ENCODE measurements at regions not wholly inside any gene's neighbourhood (a gene's known extent, or its start where the extent isn't known, plus 50 kb on each side); places are given as distances from the start of the nearest gene placed in this dataset.

DNA sequence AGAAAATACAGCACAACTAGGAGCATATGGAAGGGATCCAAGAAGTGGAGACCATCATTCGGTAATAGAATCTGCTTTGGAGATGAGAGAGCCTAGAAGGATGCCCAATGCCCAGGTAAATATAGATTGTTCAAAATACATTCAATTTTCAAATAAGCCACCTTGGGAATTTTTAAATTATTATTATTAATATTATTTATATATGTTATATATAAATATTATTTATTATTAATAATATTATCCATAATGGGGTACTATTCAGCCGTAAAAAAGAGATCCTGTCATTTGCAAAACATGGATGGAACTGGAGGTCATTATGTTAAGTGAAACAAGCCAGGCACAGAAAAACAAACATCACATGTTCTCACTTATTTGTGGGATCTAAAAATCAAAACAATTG lies 127.8 kb upstream of the NDUFV2 start:
- dilution Hi-C loops (cut with MboI; ENCODE audit: extremely low pct_ligation_motif_present, low sequenced_read_pairs) (loop anchor here (25.0 kb wide), 1 partner anchor 337 kb away; no protein-coding TSS in a partner anchor), intact Hi-C loops (cut with micrococcal nuclease) (no loop called here)
- no peaks in the 10 kb centered on the region for H3K79me2 ChIP-seq (ENCODE audit: control insufficient read depth, insufficient read depth, low read length)
- FAIRE-seq (no peak), DNase-seq (ENCODE audit: low read depth, low spot score) (no peak)
- CTCF ChIA-PET: no interaction called here
- H2AFZ ChIP-seq (ENCODE audit: low read depth, low read length): no peak overlapping the region
- no peaks in the 10 kb centered on the region for H3K9me3 ChIP-seq (replicated peaks; ENCODE audit: control insufficient read depth, insufficient read depth, low read length)
- peaks cover 2 to 14% of the 10 kb centered on the region in 2 experiments for H3K27me3 ChIP-seq (ENCODE audit: control insufficient read depth in 2 of 2, insufficient read depth in 2 of 2, low read length in 2 of 2)
- no peak overlapping the region for H3K27ac ChIP-seq (ENCODE audit: insufficient read depth, low read depth, low read length)
- H4K20me1 ChIP-seq (replicated peaks; ENCODE audit: control insufficient read depth, extremely low read depth, insufficient read depth, low read length): no peaks in the 10 kb centered on the region
- no peak for TF ChIP-seq POLR2AphosphoS5 (IDR thresholded peaks at IDR 0.05; ENCODE audit: insufficient read depth, low read depth, low read length)
- TF ChIP-seq POLR2A (IDR thresholded peaks at IDR 0.05; ENCODE audit: low read depth, low read length): no peak
- TF ChIP-seq FOS (IDR thresholded peaks at IDR 0.05; ENCODE audit: borderline replicate concordance, insufficient read depth, low read length): no peak
- TF ChIP-seq, protein P1, sequence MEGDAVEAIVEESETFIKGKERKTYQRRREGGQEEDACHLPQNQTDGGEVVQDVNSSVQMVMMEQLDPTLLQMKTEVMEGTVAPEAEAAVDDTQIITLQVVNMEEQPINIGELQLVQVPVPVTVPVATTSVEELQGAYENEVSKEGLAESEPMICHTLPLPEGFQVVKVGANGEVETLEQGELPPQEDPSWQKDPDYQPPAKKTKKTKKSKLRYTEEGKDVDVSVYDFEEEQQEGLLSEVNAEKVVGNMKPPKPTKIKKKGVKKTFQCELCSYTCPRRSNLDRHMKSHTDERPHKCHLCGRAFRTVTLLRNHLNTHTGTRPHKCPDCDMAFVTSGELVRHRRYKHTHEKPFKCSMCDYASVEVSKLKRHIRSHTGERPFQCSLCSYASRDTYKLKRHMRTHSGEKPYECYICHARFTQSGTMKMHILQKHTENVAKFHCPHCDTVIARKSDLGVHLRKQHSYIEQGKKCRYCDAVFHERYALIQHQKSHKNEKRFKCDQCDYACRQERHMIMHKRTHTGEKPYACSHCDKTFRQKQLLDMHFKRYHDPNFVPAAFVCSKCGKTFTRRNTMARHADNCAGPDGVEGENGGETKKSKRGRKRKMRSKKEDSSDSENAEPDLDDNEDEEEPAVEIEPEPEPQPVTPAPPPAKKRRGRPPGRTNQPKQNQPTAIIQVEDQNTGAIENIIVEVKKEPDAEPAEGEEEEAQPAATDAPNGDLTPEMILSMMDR (IDR thresholded peaks at IDR 0.05; ENCODE audit: extremely low read depth in 1 of 2, insufficient read depth in 1 of 2, low read depth in 1 of 2, low read length in 2 of 2): no peak
- TF ChIP-seq JUN (IDR thresholded peaks at IDR 0.05; ENCODE audit: borderline replicate concordance, insufficient read depth, insufficient read length, low read depth): no peak
- TF ChIP-seq, protein P2, sequence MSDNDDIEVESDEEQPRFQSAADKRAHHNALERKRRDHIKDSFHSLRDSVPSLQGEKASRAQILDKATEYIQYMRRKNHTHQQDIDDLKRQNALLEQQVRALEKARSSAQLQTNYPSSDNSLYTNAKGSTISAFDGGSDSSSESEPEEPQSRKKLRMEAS (IDR thresholded peaks at IDR 0.05; ENCODE audit: insufficient read depth, insufficient read length): no peak
- no peak for TF ChIP-seq GATA2 (IDR thresholded peaks at IDR 0.05; ENCODE audit: insufficient read depth, insufficient read length, low read depth, low read length)
- no peak for TF ChIP-seq MYC (IDR thresholded peaks at IDR 0.05; ENCODE audit: low read depth, low read length)
- TF ChIP-seq EZH2 (IDR thresholded peaks at IDR 0.05; ENCODE audit: borderline replicate concordance, low read depth, low read length, severe bottlenecking): no peak
- no peaks in the 10 kb centered on the region for H3K4me1 ChIP-seq (ENCODE audit: control insufficient read depth, extremely low read depth, insufficient read depth, low read length)
- H3K9ac ChIP-seq (replicated peaks; ENCODE audit: extremely low read depth, insufficient read depth, low read length): no peak overlapping the region
- no peaks in the 10 kb centered on the region for H3K36me3 ChIP-seq (ENCODE audit: control insufficient read depth in 2 of 2, extremely low read depth in 1 of 2, insufficient read depth in 2 of 2, low read length in 2 of 2)
- H3K9me1 ChIP-seq (replicated peaks; ENCODE audit: control insufficient read depth, extremely low read depth, insufficient read depth, low read length): no peaks in the 10 kb centered on the region
- H3K4me3 ChIP-seq (replicated peaks in 1 of 3; ENCODE audit: insufficient read depth in 1 of 3, low read depth in 1 of 3, low read length in 3 of 3): no peak overlapping the region
- POLR2A ChIA-PET: no interaction called here
- H3K4me2 ChIP-seq (ENCODE audit: insufficient read depth, low read length): no peak overlapping the region
- no TSS peak for BruUV-seq (replicated peaks)
